Uterus (tissue), 2 donors: ENCODE measurements at regions not wholly inside any gene's neighbourhood (a gene's known extent, or its start where the extent isn't known, plus 50 kb on each side); places are given as distances from the start of the nearest gene placed in this dataset.

Experiments used
- CTCF ChIP-seq, 4 experiments: fragments of 200-600 bp in 2 of 4; fragments of 450-650 bp in 2 of 4; sonication (generic) in 2 of 4; IDR thresholded peaks; one replicate each; pipeline ENCODE4 v1.5.1; 2016 to 2019; ENCODE audit warnings: antibody characterized with exemption in 4 of 4, mild to moderate bottlenecking in 2 of 4, moderate library complexity in 1 of 4
- POLR2A ChIP-seq, 2 donors: fragments of 450-650 bp; IDR thresholded peaks; one replicate each; pipeline ENCODE4 v1.6.1; 2016; ENCODE audit warnings: antibody characterized with exemption in 2 of 2, mild to moderate bottlenecking in 1 of 2, moderate library complexity in 1 of 2

- TF ChIP-seq POLR2A (IDR thresholded peaks at IDR 0.05) = no peak
- no peak for TF ChIP-seq CTCF (IDR thresholded peaks at IDR 0.05)
Observed at GRCh38 chr3:176302271-176302670, 895.0 kb downstream of the TBL1XR1 start.
